Uterus (tissue), 3 donors: ENCODE measurements at regions not wholly inside any gene's neighbourhood (a gene's known extent, or its start where the extent isn't known, plus 50 kb on each side); places are given as distances from the start of the nearest gene placed in this dataset.

Source experiments
- DNase-seq, 2 donors: peaks; one replicate each; pipeline ENCODE4 v3.0.0-alpha.2; 2019 to 2020
- H3K27ac ChIP-seq, 2 donors: fragments of 200-600 bp; sonication (generic); 1 replicate in 1 of 2; 2 replicates in 1 of 2; pipeline ENCODE4 v1.5.1; 2016 to 2018
- H3K27me3 ChIP-seq, 2 donors: fragments of 200-600 bp; sonication (generic); one replicate each; pipeline ENCODE4 v1.5.1; 2018 to 2019; ENCODE audit warnings: control low read depth in 1 of 2
- H3K36me3 ChIP-seq, 2 donors: fragments of 200-600 bp; sonication (generic); one replicate each; pipeline ENCODE4 v1.5.1; 2019; ENCODE audit warnings: control low read depth in 1 of 2
- H3K4me1 ChIP-seq, 2 donors: fragments of 200-600 bp; sonication (generic); one replicate each; pipeline ENCODE4 v1.5.1; 2018 to 2019; ENCODE audit warnings: control low read depth in 1 of 2
- H3K4me3 ChIP-seq, 2 donors: fragments of 200-600 bp; sonication (generic); 1 replicate in 1 of 2; 2 replicates in 1 of 2; pipeline ENCODE4 v1.5.1; 2018 to 2019; ENCODE audit warnings: mild to moderate bottlenecking in 1 of 2
- H3K9me3 ChIP-seq, 2 donors: fragments of 200-600 bp; sonication (generic); one replicate each; pipeline ENCODE4 v1.5.1; 2019; ENCODE audit warnings: control low read depth in 1 of 2
- CTCF ChIP-seq, 4 experiments: fragments of 200-600 bp in 2 of 4; fragments of 450-650 bp in 2 of 4; sonication (generic) in 2 of 4; IDR thresholded peaks; one replicate each; pipeline ENCODE4 v1.5.1; 2016 to 2019; ENCODE audit warnings: antibody characterized with exemption in 4 of 4, mild to moderate bottlenecking in 2 of 4, moderate library complexity in 1 of 4
- POLR2A ChIP-seq, 2 donors: fragments of 450-650 bp; IDR thresholded peaks; one replicate each; pipeline ENCODE4 v1.6.1; 2016; ENCODE audit warnings: antibody characterized with exemption in 2 of 2, mild to moderate bottlenecking in 1 of 2, moderate library complexity in 1 of 2
- intact Hi-C: fragments of 100-400 bp; cut with DNase I; formaldehyde crosslinking; loops from one replicate; pipeline ENCODE4 v1.15.1; 2023; ENCODE audit warnings: low total_unique reads
- donor health status: DM: yes; HTN: yes; CAD: no.

- H3K4me3 ChIP-seq, result no peak overlapping the region
- DNase-seq, result no peak
- H3K9me3 ChIP-seq, result no peaks in the 10 kb centered on the region
- H3K27ac ChIP-seq, result no peak overlapping the region
- intact Hi-C loops, result no loop called here
- no peak for TF ChIP-seq POLR2A (IDR thresholded peaks at IDR 0.05)
- TF ChIP-seq CTCF (IDR thresholded peaks at IDR 0.05), result no peak
- no peaks in the 10 kb centered on the region for H3K4me1 ChIP-seq
- no peaks in the 10 kb centered on the region for H3K27me3 ChIP-seq
- H3K36me3 ChIP-seq, result no peaks in the 10 kb centered on the region
These were observed 848.2 kb downstream of the BRD1 start for GRCh38 chr22:48979482-48979881.

GRCh38 chr22:48976556-48977535 is 850.8 kb downstream of the BRD1 start:
- H3K9me3 ChIP-seq, result no peaks in the 10 kb centered on the region

DNA sequence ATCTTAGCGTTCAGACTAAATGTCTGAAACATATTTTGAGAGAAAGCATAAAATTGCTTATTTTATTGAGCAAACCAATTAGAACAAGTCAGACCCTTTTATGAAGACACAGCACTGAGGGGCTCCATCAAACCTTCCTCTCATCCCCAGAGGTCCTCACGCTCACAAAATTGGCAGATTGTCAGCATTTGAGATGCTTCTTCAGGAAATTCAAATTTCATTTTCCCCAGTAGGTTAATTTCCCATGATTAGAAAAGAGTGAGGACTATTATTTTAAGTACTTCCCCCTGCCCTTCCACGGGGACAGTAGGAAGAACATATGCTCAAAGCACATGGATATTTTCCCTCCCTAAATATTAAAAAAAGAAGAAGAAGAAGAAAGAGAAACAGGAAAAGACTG is 851.8 kb downstream of the BRD1 start:
- TF ChIP-seq CTCF (IDR thresholded peaks at IDR 0.05), result no peak
- no peak for TF ChIP-seq POLR2A (IDR thresholded peaks at IDR 0.05)
- H3K9me3 ChIP-seq, result no peaks in the 10 kb centered on the region
- H3K27me3 ChIP-seq, result no peaks in the 10 kb centered on the region
- no peaks in the 10 kb centered on the region for H3K4me1 ChIP-seq
- H3K36me3 ChIP-seq, result no peaks in the 10 kb centered on the region
- no peak for DNase-seq
- no peak overlapping the region for H3K4me3 ChIP-seq
- intact Hi-C loops, result no loop called here
- H3K27ac ChIP-seq, result no peak overlapping the region

More at GRCh38 chr22:48976556-48977535, 850.8 kb downstream of the BRD1 start:
- Histone ChIP-seq H3K36me3 (no peaks in the 10 kb centered on the region), H3K4me3 (no peak overlapping the region), H3K27ac (no peak overlapping the region), H3K4me1 (no peaks in the 10 kb centered on the region), H3K27me3 (no peaks in the 10 kb centered on the region)
- no peak for DNase-seq
- intact Hi-C loops, result no loop called here
- TF ChIP-seq CTCF (IDR thresholded peaks at IDR 0.05) (no peak), POLR2A (IDR thresholded peaks at IDR 0.05) (no peak)

GRCh38 chr22:48975316-48975741 is 852.3 kb downstream of the BRD1 start:
- intact Hi-C loops, result no loop called here
- Histone ChIP-seq H3K4me1 (no peaks in the 10 kb centered on the region), H3K27ac (no peak overlapping the region), H3K36me3 (no peaks in the 10 kb centered on the region), H3K27me3 (no peaks in the 10 kb centered on the region), H3K9me3 (no peaks in the 10 kb centered on the region), H3K4me3 (no peak overlapping the region)
- no peak for DNase-seq
- no peak for TF ChIP-seq POLR2A (IDR thresholded peaks at IDR 0.05)
- TF ChIP-seq CTCF (IDR thresholded peaks at IDR 0.05), result no peak
